ENCODE measurements at regions not wholly inside any gene's neighbourhood (a gene's known extent, or its start where the extent isn't known, plus 50 kb on each side); places are given as distances from the start of the nearest gene placed in this dataset.

DNA sequence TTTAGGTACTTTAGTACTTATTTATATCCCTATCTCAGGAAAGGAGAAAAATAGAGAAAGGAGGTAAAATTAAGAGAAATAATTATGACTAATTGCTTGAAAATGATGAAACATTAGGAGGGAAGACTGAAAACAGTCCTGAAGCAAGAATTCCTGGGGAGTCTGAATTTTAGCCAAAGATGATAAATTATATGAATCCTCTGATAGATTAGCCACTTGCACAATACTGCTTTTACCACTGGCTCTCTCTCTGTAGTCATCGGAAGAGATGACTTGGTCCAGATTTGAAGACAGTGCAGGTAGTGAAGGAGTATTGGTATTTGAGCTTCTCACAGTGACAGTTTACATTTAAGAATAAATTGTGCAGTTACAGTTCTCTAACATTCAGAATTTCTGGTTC is 83.8 kb upstream of the CLEC14A start:
- H3K4me1 ChIP-seq: no peaks in the 10 kb centered on the region
- no peak overlapping the region for H3K4me3 ChIP-seq
- peaks cover 4% of the 10 kb centered on the region for H3K27me3 ChIP-seq
- no peaks in the 10 kb centered on the region for H3K9me3 ChIP-seq
- 55 to 90% methylated on average over 1 of the region's 1 CpG for WGBS, 2 donors (ENCODE audit: low coverage in 1 of 2)
- H3K27ac ChIP-seq: no peak overlapping the region
- ATAC-seq: no peak
- H3K36me3 ChIP-seq: no peaks in the 10 kb centered on the region
- TF ChIP-seq CTCF (IDR thresholded peaks at IDR 0.05): no peak
- no peak for TF ChIP-seq EP300 (IDR thresholded peaks at IDR 0.05)
- no peak for TF ChIP-seq POLR2AphosphoS5 (IDR thresholded peaks at IDR 0.05)
- TF ChIP-seq POLR2A (IDR thresholded peaks at IDR 0.05): no peak

GRCh38 chr14:38336298-38336697 is 80.4 kb upstream of the CLEC14A start:
- TF ChIP-seq EP300 (IDR thresholded peaks at IDR 0.05): no peak
- no peak for TF ChIP-seq POLR2A (IDR thresholded peaks at IDR 0.05)
- TF ChIP-seq POLR2AphosphoS5 (IDR thresholded peaks at IDR 0.05): no peak
- no peak for TF ChIP-seq CTCF (IDR thresholded peaks at IDR 0.05)
- Histone ChIP-seq H3K27ac (no peak overlapping the region), H3K27me3 (no peaks in the 10 kb centered on the region), H3K4me1 (no peaks in the 10 kb centered on the region), H3K9me3 (no peaks in the 10 kb centered on the region), H3K36me3 (no peaks in the 10 kb centered on the region), H3K4me3 (no peak overlapping the region)
- ATAC-seq: no peak

- TF ChIP-seq POLR2A (IDR thresholded peaks at IDR 0.05) (no peak), CTCF (IDR thresholded peaks at IDR 0.05) (no peak), EP300 (IDR thresholded peaks at IDR 0.05) (no peak), POLR2AphosphoS5 (IDR thresholded peaks at IDR 0.05) (no peak)
- H3K27me3 ChIP-seq: no peaks in the 10 kb centered on the region
- H3K36me3 ChIP-seq: no peaks in the 10 kb centered on the region
- no peaks in the 10 kb centered on the region for H3K9me3 ChIP-seq
- no peak overlapping the region for H3K27ac ChIP-seq
- H3K4me3 ChIP-seq: no peak overlapping the region
- no peak for ATAC-seq
- 32 to 63% methylated on average over 2 of the region's 2 CpGs for WGBS, 2 donors (ENCODE audit: low coverage in 1 of 2)
- H3K4me1 ChIP-seq: no peaks in the 10 kb centered on the region
These were observed 74.4 kb upstream of the CLEC14A start for GRCh38 chr14:38330275-38330674.

GRCh38 chr14:38329246-38329645 is 73.4 kb upstream of the CLEC14A start:
- ATAC-seq: no peak
- 86 to 100% methylated on average over 1 of the region's 1 CpG for WGBS, 2 donors (ENCODE audit: low coverage in 1 of 2)
- TF ChIP-seq POLR2A (IDR thresholded peaks at IDR 0.05) (no peak), CTCF (IDR thresholded peaks at IDR 0.05) (no peak), POLR2AphosphoS5 (IDR thresholded peaks at IDR 0.05) (no peak), EP300 (IDR thresholded peaks at IDR 0.05) (no peak)
- H3K27me3 ChIP-seq: no peaks in the 10 kb centered on the region
- no peak overlapping the region for H3K4me3 ChIP-seq
- no peaks in the 10 kb centered on the region for H3K4me1 ChIP-seq
- no peaks in the 10 kb centered on the region for H3K36me3 ChIP-seq
- no peak overlapping the region for H3K27ac ChIP-seq
- H3K9me3 ChIP-seq: no peaks in the 10 kb centered on the region

DNA sequence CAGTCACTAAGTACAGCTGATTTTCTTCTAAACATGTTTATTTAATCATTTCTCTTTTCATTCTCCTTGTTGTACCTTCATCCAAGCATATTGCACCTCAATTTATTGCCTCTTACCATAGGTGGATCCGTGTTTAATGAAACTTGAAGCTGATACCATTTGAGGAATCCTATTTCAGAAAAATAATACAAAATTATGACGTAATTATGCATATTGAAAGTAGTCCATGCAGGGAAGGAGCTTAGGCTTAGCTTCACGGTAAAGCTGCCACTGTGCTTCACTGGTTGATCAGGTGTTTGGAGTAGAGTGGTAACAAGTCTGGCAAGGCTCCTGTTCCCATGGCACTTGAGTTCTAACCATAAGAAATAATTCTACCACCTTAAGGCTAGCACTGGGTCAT is 61.0 kb upstream of the CLEC14A start:
- Histone ChIP-seq H3K4me3 (no peak overlapping the region), H3K9me3 (no peaks in the 10 kb centered on the region), H3K36me3 (no peaks in the 10 kb centered on the region), H3K4me1 (no peaks in the 10 kb centered on the region), H3K27ac (no peak overlapping the region), H3K27me3 (no peaks in the 10 kb centered on the region)
- ATAC-seq: no peak
- no peak for TF ChIP-seq POLR2AphosphoS5 (IDR thresholded peaks at IDR 0.05)
- TF ChIP-seq CTCF (IDR thresholded peaks at IDR 0.05): no peak
- TF ChIP-seq POLR2A (IDR thresholded peaks at IDR 0.05): no peak
- TF ChIP-seq EP300 (IDR thresholded peaks at IDR 0.05): no peak
- WGBS, 2 donors (ENCODE audit: low coverage in 1 of 2): 70 to 76% methylated on average over 2 to 3 of the region's 3 CpGs

Measured in gastroesophageal sphincter (tissue), 4 donors.